DOHH2 (cell line): ENCODE measurements at regions not wholly inside any gene's neighbourhood (a gene's known extent, or its start where the extent isn't known, plus 50 kb on each side); places are given as distances from the start of the nearest gene placed in this dataset.

Source experiments
- H3F3A ChIP-seq: fragments of 200-600 bp; sonication (generic), shearing (Covaris generic); 2 replicates; pipeline ENCODE4 v1.6.0; 2016; ENCODE audit warnings: antibody characterized with exemption, mild to moderate bottlenecking; ENCODE audit not compliant: control insufficient read depth, insufficient read depth
- H3K27ac ChIP-seq: fragments of 200-600 bp; sonication (generic); 2 replicates; pipeline ENCODE4 v1.5.1; 2014; ENCODE audit warnings: low read depth, mild to moderate bottlenecking, low read length, moderate library complexity
- H3K27me3 ChIP-seq: fragments of 200-600 bp; sonication (generic); 2 replicates; pipeline ENCODE4 v1.6.1; 2014; ENCODE audit warnings: mild to moderate bottlenecking, low read length, mixed read lengths; ENCODE audit not compliant: control insufficient read depth
- H3K36me3 ChIP-seq: fragments of 200-600 bp; sonication (generic); 2 replicates; pipeline ENCODE4 v1.6.1; 2014; ENCODE audit warnings: mild to moderate bottlenecking, low read length, moderate library complexity, mixed read lengths; ENCODE audit not compliant: control insufficient read depth
- H3K4me1 ChIP-seq: fragments of 200-600 bp; sonication (generic); 2 replicates; pipeline ENCODE4 v1.6.1; 2014; ENCODE audit warnings: mild to moderate bottlenecking, low read length, mixed read lengths; ENCODE audit not compliant: control insufficient read depth
- H3K4me2 ChIP-seq: fragments of 200-600 bp; sonication (generic); 2 replicates; pipeline ENCODE4 v1.6.0; 2014; ENCODE audit warnings: mild to moderate bottlenecking, low read length, moderate library complexity
- H3K4me3 ChIP-seq: fragments of 200-600 bp; sonication (generic); 2 replicates; pipeline ENCODE4 v1.5.1; 2014; ENCODE audit warnings: mild to moderate bottlenecking, low read length, mixed read lengths
- H3K79me2 ChIP-seq: fragments of 200-600 bp; sonication (generic); 2 replicates; pipeline ENCODE4 v1.6.1; 2014; ENCODE audit warnings: mild to moderate bottlenecking, low read length, mixed read lengths; ENCODE audit not compliant: control insufficient read depth
- H3K9me2 ChIP-seq: fragments of 200-600 bp; sonication (generic); replicated peaks from 2 replicates; pipeline ENCODE4 v1.6.1; 2014; ENCODE audit warnings: mild to moderate bottlenecking, low read length, mixed read lengths; ENCODE audit not compliant: control insufficient read depth
- H3K9me3 ChIP-seq: fragments of 200-600 bp; sonication (generic); 2 replicates; pipeline ENCODE4 v1.6.1; 2014; ENCODE audit warnings: antibody characterized with exemption, low read length, mixed read lengths; ENCODE audit not compliant: control insufficient read depth, insufficient read depth
- H4K20me1 ChIP-seq: fragments of 200-600 bp; sonication (generic); 2 replicates; pipeline ENCODE4 v1.6.0; 2014; ENCODE audit warnings: low read depth, mild to moderate bottlenecking, antibody characterized with exemption, low read length, moderate library complexity; ENCODE audit not compliant: control insufficient read depth, insufficient read depth
- EZH2phosphoT487 ChIP-seq: fragments of 200-600 bp; sonication (generic); IDR thresholded peaks from 2 replicates; pipeline ENCODE4 v1.6.1; 2017; ENCODE audit warnings: borderline replicate concordance, mild to moderate bottlenecking, antibody characterized with exemption, low read length, moderate library complexity, mixed read lengths
- TF ChIP-seq, protein P1 (sequence below): fragments of 200-600 bp; sonication (generic); IDR thresholded peaks from one replicate; pipeline ENCODE4 v1.5.1; 2014; ENCODE audit warnings: antibody characterized with exemption, mild to moderate bottlenecking, low read depth, low read length; ENCODE audit not compliant: poor library complexity, severe bottlenecking

DNA sequence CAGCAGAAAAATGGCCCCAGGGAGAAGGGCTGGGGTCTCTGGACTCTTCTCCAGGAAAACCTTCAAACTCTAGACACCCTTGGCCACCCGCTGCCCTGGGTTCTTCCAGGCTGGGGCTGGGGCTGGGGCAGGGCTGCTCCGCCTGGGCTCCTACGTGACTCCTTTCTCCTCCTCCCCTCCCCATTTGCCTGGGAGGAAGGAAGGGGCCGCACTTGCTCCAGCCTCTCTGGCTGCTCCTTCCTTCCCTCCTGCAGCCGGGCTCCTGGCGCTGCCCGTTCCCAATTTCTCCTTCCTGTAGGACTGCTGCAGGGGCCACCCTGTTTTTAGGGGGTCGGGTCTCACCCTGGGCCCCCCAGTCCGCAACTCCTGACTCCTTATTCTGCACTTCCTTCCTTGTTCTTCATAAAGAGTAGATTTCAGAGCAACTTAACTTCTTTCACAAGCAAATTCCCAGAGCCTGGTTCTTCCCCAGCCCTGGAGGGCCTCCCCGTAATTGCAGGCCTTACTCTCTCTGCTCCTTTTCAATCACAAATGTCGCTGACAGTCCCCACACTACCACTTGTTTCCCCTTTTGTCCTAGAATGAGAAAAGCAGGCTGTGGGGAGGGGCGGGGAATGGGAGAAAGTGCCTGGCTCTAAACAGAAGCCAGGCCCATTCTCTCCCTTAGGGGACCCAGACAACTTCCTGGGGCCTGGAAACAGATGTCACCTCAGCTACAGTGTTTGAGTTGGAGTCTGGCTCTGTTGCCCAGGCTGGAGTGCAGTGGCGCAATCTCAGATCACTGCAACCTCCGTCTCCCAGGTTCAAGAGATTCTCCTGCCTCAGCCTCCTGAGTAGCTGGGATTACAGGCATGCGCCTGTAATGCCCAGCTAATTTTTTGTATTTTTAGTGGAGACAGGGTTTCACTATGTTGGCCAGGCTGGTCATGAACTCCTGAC is 137.8 kb downstream of the ENGASE start:
- H3K36me3 ChIP-seq, result no peaks in the 10 kb centered on the region
- no peaks in the 10 kb centered on the region for H4K20me1 ChIP-seq
- no peaks in the 10 kb centered on the region for H3K4me1 ChIP-seq
- H3K4me3 ChIP-seq, result no peak overlapping the region
- H3K4me2 ChIP-seq, result no peak overlapping the region
- H3F3A ChIP-seq, result no peaks in the 10 kb centered on the region
- no peaks in the 10 kb centered on the region for H3K9me2 ChIP-seq
- no peak overlapping the region for H3K27ac ChIP-seq
- H3K79me2 ChIP-seq, result no peaks in the 10 kb centered on the region
- TF ChIP-seq, protein P1, sequence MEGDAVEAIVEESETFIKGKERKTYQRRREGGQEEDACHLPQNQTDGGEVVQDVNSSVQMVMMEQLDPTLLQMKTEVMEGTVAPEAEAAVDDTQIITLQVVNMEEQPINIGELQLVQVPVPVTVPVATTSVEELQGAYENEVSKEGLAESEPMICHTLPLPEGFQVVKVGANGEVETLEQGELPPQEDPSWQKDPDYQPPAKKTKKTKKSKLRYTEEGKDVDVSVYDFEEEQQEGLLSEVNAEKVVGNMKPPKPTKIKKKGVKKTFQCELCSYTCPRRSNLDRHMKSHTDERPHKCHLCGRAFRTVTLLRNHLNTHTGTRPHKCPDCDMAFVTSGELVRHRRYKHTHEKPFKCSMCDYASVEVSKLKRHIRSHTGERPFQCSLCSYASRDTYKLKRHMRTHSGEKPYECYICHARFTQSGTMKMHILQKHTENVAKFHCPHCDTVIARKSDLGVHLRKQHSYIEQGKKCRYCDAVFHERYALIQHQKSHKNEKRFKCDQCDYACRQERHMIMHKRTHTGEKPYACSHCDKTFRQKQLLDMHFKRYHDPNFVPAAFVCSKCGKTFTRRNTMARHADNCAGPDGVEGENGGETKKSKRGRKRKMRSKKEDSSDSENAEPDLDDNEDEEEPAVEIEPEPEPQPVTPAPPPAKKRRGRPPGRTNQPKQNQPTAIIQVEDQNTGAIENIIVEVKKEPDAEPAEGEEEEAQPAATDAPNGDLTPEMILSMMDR, result no peak
- no peak for TF ChIP-seq EZH2phosphoT487
- no peaks in the 10 kb centered on the region for H3K27me3 ChIP-seq
- no peaks in the 10 kb centered on the region for H3K9me3 ChIP-seq

- no peak for TF ChIP-seq EZH2phosphoT487
- TF ChIP-seq, protein P1, result no peak
- Histone ChIP-seq H3K9me3 (no peaks in the 10 kb centered on the region), H3K36me3 (no peaks in the 10 kb centered on the region), H3K4me3 (no peak overlapping the region), H3F3A (no peaks in the 10 kb centered on the region), H3K79me2 (no peaks in the 10 kb centered on the region), H4K20me1 (no peaks in the 10 kb centered on the region), H3K4me1 (no peaks in the 10 kb centered on the region), H3K27ac (no peak overlapping the region), H3K4me2 (no peak overlapping the region), H3K27me3 (no peaks in the 10 kb centered on the region), H3K9me2 (no peaks in the 10 kb centered on the region)
Measured at GRCh38 chr17:79211061-79211770, 136.6 kb downstream of the ENGASE start.

DNA sequence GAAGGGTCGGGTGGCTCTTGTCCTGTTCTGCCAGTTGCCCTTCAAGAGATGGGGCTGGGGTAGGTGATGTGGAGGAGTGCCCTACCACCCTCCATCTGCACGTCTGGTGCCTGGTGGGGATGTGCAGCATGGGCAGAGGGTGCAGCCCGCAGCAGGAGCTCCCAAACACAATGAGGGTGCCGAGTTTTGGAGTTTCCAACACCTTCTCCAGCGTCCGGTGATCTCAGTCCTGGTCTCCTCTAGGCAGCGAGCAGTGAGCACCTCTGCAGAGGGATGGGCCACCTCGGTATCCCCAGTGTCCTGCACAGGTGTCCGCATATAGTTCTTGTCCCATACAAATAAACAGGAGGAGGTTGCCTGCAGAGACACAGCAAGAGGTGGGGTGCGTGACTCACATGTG is 136.0 kb downstream of the ENGASE start:
- Histone ChIP-seq H3K4me2 (no peak overlapping the region), H3K4me1 (no peaks in the 10 kb centered on the region), H3K79me2 (no peaks in the 10 kb centered on the region), H3K27me3 (no peaks in the 10 kb centered on the region), H3K27ac (no peak overlapping the region), H3K9me3 (no peaks in the 10 kb centered on the region), H3K4me3 (no peak overlapping the region), H3K9me2 (no peaks in the 10 kb centered on the region), H4K20me1 (no peaks in the 10 kb centered on the region), H3K36me3 (no peaks in the 10 kb centered on the region), H3F3A (no peaks in the 10 kb centered on the region)
- no peak for TF ChIP-seq EZH2phosphoT487
- TF ChIP-seq, protein P1, result no peak
